Smooth muscle cell (in vitro differentiated cells): ENCODE measurements at regions not wholly inside any gene's neighbourhood (a gene's known extent, or its start where the extent isn't known, plus 50 kb on each side); places are given as distances from the start of the nearest gene placed in this dataset.

Experiments used
- DNase-seq: peaks from one replicate; lab custom pipeline; 2025; ENCODE audit not compliant: unreplicated experiment; lab: John Stamatoyannopoulos, UW
- H2AFZ ChIP-seq: fragments of 200-600 bp; sonication (generic); 2 replicates; pipeline ENCODE4 v1.6.0; 2016; ENCODE audit warnings: antibody characterized with exemption, low read depth, mild to moderate bottlenecking
- H3F3A ChIP-seq: fragments of 200-600 bp; sonication (generic); 2 replicates; pipeline ENCODE4 v1.6.0; 2017; ENCODE audit warnings: antibody characterized with exemption, low read depth
- H3K27ac ChIP-seq: fragments of 200-600 bp; sonication (generic); 2 replicates; pipeline ENCODE4 v1.5.1; 2016; ENCODE audit warnings: low read depth, mild to moderate bottlenecking
- H3K27me3 ChIP-seq: fragments of 200-600 bp; sonication (generic); 2 replicates; pipeline ENCODE4 v1.6.1; 2016; ENCODE audit warnings: low read depth, mild to moderate bottlenecking
- H3K36me3 ChIP-seq: fragments of 200-600 bp; sonication (generic); 2 replicates; pipeline ENCODE4 v1.5.1; 2016; ENCODE audit warnings: low read depth
- H3K4me1 ChIP-seq: fragments of 200-600 bp; sonication (generic); 2 replicates; pipeline ENCODE4 v1.5.1; 2016; ENCODE audit warnings: low read depth
- H3K4me2 ChIP-seq: fragments of 200-600 bp; sonication (generic); 2 replicates; pipeline ENCODE4 v1.6.0; 2016; ENCODE audit warnings: mild to moderate bottlenecking
- H3K4me3 ChIP-seq: fragments of 200-600 bp; sonication (generic); 2 replicates; pipeline ENCODE4 v1.5.1; 2016; ENCODE audit warnings: mild to moderate bottlenecking
- H3K79me2 ChIP-seq: fragments of 200-600 bp; sonication (generic); 2 replicates; pipeline ENCODE4 v1.6.0; 2016; ENCODE audit warnings: low read depth, mild to moderate bottlenecking
- H3K9ac ChIP-seq: fragments of 200-600 bp; sonication (generic); 2 replicates; pipeline ENCODE4 v1.6.0; 2016; ENCODE audit warnings: low read depth
- H3K9me3 ChIP-seq: fragments of 200-600 bp; sonication (generic); replicated peaks from 2 replicates; pipeline ENCODE4 v1.5.1; 2016; ENCODE audit warnings: low read depth
- H4K20me1 ChIP-seq: fragments of 200-600 bp; sonication (generic); 2 replicates; pipeline ENCODE4 v1.6.0; 2016; ENCODE audit warnings: low read depth
- CTCF ChIP-seq: fragments of 200-600 bp; sonication (generic); IDR thresholded peaks from 2 replicates; pipeline ENCODE4 v1.5.1; 2017; ENCODE audit warnings: borderline replicate concordance, mild to moderate bottlenecking, antibody characterized with exemption; ENCODE audit not compliant: insufficient read depth, poor library complexity, severe bottlenecking
- WGBS: methylation state at CpG from one replicate; pipeline ENCODE4 v1.1.7; 2016; ENCODE audit warnings: low lambda C conversion rate; 5-methylcytosine and 5-hydroxymethylcytosine counted together

GRCh38 chr2:105634198-105634597 is 110.5 kb upstream of the NCK2 start:
- H3K4me2 ChIP-seq, result no peak overlapping the region
- H3K9ac ChIP-seq, result no peak overlapping the region
- no peak overlapping the region for H2AFZ ChIP-seq
- no peaks in the 10 kb centered on the region for H3K9me3 ChIP-seq
- H3K4me3 ChIP-seq, result no peak overlapping the region
- no peak for DNase-seq
- no peak for TF ChIP-seq CTCF
- H3F3A ChIP-seq, result no peaks in the 10 kb centered on the region
- no peaks in the 10 kb centered on the region for H3K36me3 ChIP-seq
- no peaks in the 10 kb centered on the region for H3K4me1 ChIP-seq
- 72% methylated on average over 7 of the region's 7 CpGs for WGBS
- H3K27ac ChIP-seq, result no peak overlapping the region
- H3K79me2 ChIP-seq, result no peaks in the 10 kb centered on the region
- H4K20me1 ChIP-seq, result no peaks in the 10 kb centered on the region
- peaks cover 4% of the 10 kb centered on the region for H3K27me3 ChIP-seq

GRCh38 chr2:105631922-105632321 is 112.8 kb upstream of the NCK2 start:
- 66% methylated on average over 1 of the region's 1 CpG for WGBS
- H3K27ac ChIP-seq, result no peak overlapping the region
- no peaks in the 10 kb centered on the region for H3K79me2 ChIP-seq
- no peaks in the 10 kb centered on the region for H3K9me3 ChIP-seq
- H4K20me1 ChIP-seq, result no peaks in the 10 kb centered on the region
- H3K27me3 ChIP-seq, result peaks cover 4% of the 10 kb centered on the region
- H3F3A ChIP-seq, result no peaks in the 10 kb centered on the region
- no peaks in the 10 kb centered on the region for H3K4me1 ChIP-seq
- DNase-seq, result no peak
- no peak overlapping the region for H3K4me3 ChIP-seq
- TF ChIP-seq CTCF, result no peak
- H2AFZ ChIP-seq, result no peak overlapping the region
- H3K9ac ChIP-seq, result no peak overlapping the region
- H3K4me2 ChIP-seq, result no peak overlapping the region
- H3K36me3 ChIP-seq, result no peaks in the 10 kb centered on the region

GRCh38 chr2:105631011-105631410 is 113.7 kb upstream of the NCK2 start:
- H3K36me3 ChIP-seq, result no peaks in the 10 kb centered on the region
- H3K9ac ChIP-seq, result no peak overlapping the region
- no peak overlapping the region for H3K4me3 ChIP-seq
- H3K4me1 ChIP-seq, result no peaks in the 10 kb centered on the region
- TF ChIP-seq CTCF, result no peak
- no peak overlapping the region for H2AFZ ChIP-seq
- H3K27ac ChIP-seq, result no peak overlapping the region
- no peaks in the 10 kb centered on the region for H3F3A ChIP-seq
- no peak for DNase-seq
- WGBS, result 81% methylated on average over 9 of the region's 9 CpGs
- peaks cover 4% of the 10 kb centered on the region for H3K27me3 ChIP-seq
- H3K4me2 ChIP-seq, result no peak overlapping the region
- H3K9me3 ChIP-seq, result no peaks in the 10 kb centered on the region
- H3K79me2 ChIP-seq, result no peaks in the 10 kb centered on the region
- no peaks in the 10 kb centered on the region for H4K20me1 ChIP-seq

- Histone ChIP-seq H3K27ac (no peak overlapping the region), H3K79me2 (no peaks in the 10 kb centered on the region), H3K9me3 (no peaks in the 10 kb centered on the region), H3K27me3 (peaks cover 1% of the 10 kb centered on the region), H3K4me3 (no peak overlapping the region), H3K9ac (no peak overlapping the region), H4K20me1 (no peaks in the 10 kb centered on the region), H3K4me2 (no peak overlapping the region), H2AFZ (no peak overlapping the region), H3F3A (no peaks in the 10 kb centered on the region), H3K4me1 (no peaks in the 10 kb centered on the region), H3K36me3 (no peaks in the 10 kb centered on the region)
- no peak for TF ChIP-seq CTCF
- 100% methylated on average over 1 of the region's 1 CpG for WGBS
- no peak for DNase-seq
Observed at GRCh38 chr2:105629634-105630033, 115.1 kb upstream of the NCK2 start.
